Kidney epithelial cell (primary cell): ENCODE measurements at regions not wholly inside any gene's neighbourhood (a gene's known extent, or its start where the extent isn't known, plus 50 kb on each side); places are given as distances from the start of the nearest gene placed in this dataset.

ENCODE experiments used
- DNase-seq: peaks from one replicate; pipeline ENCODE4 v3.0.0-alpha.2; 2010; ENCODE audit warnings: low read depth
- H3K27me3 ChIP-seq: 2 replicates; pipeline ENCODE4 v1.6.0; 2011; ENCODE audit warnings: low read length; ENCODE audit not compliant: control insufficient read depth, insufficient read depth
- H3K36me3 ChIP-seq: 2 replicates; pipeline ENCODE4 v1.5.1; 2011; ENCODE audit warnings: low read length; ENCODE audit not compliant: control insufficient read depth, insufficient read depth
- H3K4me3 ChIP-seq: 2 replicates; pipeline ENCODE4 v1.5.1; 2011; ENCODE audit warnings: low read depth, mild to moderate bottlenecking, control low read depth, low read length
- TF ChIP-seq, protein P1 (sequence below): IDR thresholded peaks from 2 replicates; pipeline ENCODE4 v1.5.1; 2011; ENCODE audit warnings: mild to moderate bottlenecking, moderate library complexity, low read length, control low read depth, inconsistent platforms; ENCODE audit not compliant: insufficient read depth, poor library complexity, severe bottlenecking

- Histone ChIP-seq H3K4me3 (no peak overlapping the region), H3K36me3 (no peaks in the 10 kb centered on the region), H3K27me3 (no peaks in the 10 kb centered on the region)
- TF ChIP-seq, protein P1, sequence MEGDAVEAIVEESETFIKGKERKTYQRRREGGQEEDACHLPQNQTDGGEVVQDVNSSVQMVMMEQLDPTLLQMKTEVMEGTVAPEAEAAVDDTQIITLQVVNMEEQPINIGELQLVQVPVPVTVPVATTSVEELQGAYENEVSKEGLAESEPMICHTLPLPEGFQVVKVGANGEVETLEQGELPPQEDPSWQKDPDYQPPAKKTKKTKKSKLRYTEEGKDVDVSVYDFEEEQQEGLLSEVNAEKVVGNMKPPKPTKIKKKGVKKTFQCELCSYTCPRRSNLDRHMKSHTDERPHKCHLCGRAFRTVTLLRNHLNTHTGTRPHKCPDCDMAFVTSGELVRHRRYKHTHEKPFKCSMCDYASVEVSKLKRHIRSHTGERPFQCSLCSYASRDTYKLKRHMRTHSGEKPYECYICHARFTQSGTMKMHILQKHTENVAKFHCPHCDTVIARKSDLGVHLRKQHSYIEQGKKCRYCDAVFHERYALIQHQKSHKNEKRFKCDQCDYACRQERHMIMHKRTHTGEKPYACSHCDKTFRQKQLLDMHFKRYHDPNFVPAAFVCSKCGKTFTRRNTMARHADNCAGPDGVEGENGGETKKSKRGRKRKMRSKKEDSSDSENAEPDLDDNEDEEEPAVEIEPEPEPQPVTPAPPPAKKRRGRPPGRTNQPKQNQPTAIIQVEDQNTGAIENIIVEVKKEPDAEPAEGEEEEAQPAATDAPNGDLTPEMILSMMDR = no peak
- no peak for DNase-seq
Observed at GRCh38 chr11:107252429-107253161, 205.0 kb downstream of the CWF19L2 start.

GRCh38 chr11:107251298-107251697, 206.3 kb downstream of the CWF19L2 start:
- no peak for DNase-seq
- TF ChIP-seq, protein P1 = no peak
- no peaks in the 10 kb centered on the region for H3K36me3 ChIP-seq
- H3K27me3 ChIP-seq = no peaks in the 10 kb centered on the region
- H3K4me3 ChIP-seq = no peak overlapping the region

- Histone ChIP-seq H3K27me3 (no peaks in the 10 kb centered on the region), H3K4me3 (no peak overlapping the region), H3K36me3 (no peaks in the 10 kb centered on the region)
- no peak for DNase-seq
- TF ChIP-seq, protein P1 = no peak
Observed at GRCh38 chr11:107250017-107250416, 207.6 kb downstream of the CWF19L2 start.

GRCh38 chr11:107249054-107249453, 208.6 kb downstream of the CWF19L2 start:
- TF ChIP-seq, protein P1 = no peak
- no peak for DNase-seq
- Histone ChIP-seq H3K4me3 (no peak overlapping the region), H3K27me3 (no peaks in the 10 kb centered on the region), H3K36me3 (no peaks in the 10 kb centered on the region)

GRCh38 chr11:107247167-107247861, 210.3 kb downstream of the CWF19L2 start:
- DNase-seq = no peak
- TF ChIP-seq, protein P1 = no peak
- Histone ChIP-seq H3K36me3 (no peaks in the 10 kb centered on the region), H3K4me3 (no peak overlapping the region), H3K27me3 (no peaks in the 10 kb centered on the region)
